ENCODE measurements at regions not wholly inside any gene's neighbourhood (a gene's known extent, or its start where the extent isn't known, plus 50 kb on each side); places are given as distances from the start of the nearest gene placed in this dataset.
A peak's percentile ranks its signal among the peaks of the same experiment; 100 is the strongest.
"Not testable (repeated sequence)": the region's sequence is repeated elsewhere in the genome, so short reads cannot be mapped to it uniquely, and the experiment has no call there.

DNA sequence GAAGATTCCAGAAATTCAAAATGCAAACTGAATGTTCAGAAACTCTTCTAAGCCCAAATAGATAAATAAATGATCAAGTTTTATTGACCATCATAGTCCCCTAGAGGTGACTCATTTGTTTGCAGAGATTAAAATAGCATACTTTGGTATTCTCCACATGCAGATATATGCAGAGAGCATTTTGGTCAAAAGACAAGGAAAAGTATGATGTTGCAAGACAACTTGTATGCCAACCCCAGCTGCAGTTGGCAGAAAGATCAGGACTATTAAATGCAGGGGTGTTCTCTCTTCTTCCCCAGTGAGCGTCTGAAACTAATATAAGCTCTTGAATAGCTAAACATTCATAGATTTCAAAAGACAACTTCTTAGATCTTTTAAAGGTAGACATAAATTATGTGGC is 404.9 kb downstream of the LTN1 start:
- DNase-seq = no peak

- peak; percentile 18 for DNase-seq
These were observed 410.7 kb downstream of the LTN1 start for GRCh38 chr21:28581976-28582375.

DNA sequence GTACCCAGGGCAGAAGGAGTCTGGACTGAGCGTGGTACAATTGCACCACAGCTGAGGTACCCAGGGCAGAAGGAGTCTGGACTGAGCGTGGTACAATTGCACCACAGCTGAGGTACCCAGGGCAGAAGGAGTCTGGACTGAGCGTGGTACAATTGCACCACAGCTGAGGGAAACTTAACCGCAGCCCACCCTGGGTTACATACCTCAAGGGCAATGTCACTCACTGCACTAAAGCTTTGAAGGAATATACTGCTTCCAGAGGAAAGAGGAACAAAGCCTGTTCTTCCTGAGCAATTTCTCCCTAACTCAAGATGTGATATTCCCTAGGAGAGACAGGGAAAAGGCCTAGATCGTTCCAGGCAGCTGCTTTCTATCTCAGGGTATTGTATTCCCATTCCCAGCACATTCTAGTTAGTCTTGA is 411.4 kb downstream of the LTN1 start:
- peak; percentile 53 for DNase-seq

DNA sequence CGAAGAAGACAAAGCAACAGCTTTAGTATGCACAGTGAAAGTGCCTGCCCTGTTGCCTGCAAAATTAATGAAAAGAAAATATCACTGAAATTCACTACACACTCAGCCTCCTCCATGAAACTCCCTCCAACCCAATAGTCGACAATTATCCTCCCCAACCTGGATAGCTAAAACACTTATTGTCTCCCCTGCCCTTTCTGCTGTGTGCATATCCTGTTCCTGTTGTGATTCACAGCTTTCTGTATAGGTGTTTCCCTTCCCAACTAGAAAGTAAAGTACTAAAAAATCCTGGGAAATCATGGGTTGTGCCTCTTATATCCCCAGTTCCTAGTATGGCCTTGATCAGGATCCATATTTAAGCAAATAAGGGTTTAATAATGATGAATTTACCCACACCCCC is 412.1 kb downstream of the LTN1 start:
- DNase-seq = no peak

DNA sequence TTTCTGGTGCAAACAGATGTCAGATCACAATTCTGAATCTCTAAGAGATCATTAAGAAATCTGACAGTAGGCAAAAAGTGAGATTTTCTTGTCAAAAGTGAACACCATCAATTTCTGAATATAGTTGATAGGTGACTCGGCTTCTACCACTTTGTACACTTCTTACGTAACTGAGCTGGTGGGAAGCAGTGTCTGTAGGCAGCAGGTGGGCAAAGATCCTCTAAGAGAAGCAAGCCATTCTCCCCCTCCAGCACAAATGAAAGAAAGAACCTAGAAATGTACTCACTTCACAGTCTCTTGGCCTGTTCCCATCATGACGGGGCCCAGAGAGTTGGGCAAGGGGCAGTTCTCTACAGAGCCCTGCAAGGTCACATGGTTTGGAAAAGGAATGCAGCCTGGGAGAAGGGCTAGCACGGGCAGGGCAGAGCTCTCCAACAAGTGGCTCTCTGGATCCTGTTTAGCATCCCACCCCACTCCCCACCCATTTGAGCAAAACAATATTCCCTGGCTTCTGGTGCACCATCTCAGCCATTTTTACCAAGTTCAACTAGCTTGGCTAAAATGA is 412.6 kb downstream of the LTN1 start:
- DNase-seq = no peak

DNA sequence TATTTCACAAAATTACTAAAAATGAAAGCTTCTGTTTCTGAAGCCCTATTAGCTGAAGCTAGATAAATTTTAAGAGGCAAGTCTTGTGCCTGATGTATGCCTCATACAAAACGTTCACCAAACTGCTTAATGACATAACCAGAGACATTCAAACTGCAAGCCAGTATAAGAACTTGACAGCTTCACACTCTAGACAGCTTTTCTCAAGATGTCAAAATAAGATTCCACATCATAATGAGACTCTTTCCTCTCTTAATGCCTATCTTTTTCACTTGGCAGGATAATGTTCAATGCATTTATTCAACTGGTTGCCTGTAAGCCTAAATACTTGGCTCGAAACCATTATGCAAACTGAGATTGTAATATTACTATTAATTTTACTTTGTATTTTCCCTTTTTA is 424.0 kb downstream of the LTN1 start:
- DNase-seq = no peak

DNA sequence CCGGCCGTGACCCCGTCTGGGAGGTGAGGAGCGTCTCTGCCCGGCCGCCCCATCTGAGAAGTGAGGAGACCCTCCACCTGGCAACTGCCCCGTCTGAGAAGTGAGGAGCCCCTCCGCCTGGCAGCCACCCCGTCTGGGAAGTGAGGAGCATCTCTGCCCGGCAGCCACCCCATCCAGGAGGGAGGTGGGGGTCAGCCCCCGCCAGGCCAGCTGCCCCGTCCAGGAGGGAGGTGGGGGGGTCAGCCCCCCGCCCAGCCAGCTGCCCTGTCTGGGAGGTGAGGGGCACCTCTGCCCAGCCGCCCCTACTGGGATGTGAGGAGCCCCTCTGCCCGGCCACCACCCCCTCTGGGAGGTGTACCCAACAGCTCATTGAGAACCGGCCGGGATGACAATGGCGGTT is 428.7 kb downstream of the LTN1 start:
- DNase-seq = not testable (repeated sequence)

DNA sequence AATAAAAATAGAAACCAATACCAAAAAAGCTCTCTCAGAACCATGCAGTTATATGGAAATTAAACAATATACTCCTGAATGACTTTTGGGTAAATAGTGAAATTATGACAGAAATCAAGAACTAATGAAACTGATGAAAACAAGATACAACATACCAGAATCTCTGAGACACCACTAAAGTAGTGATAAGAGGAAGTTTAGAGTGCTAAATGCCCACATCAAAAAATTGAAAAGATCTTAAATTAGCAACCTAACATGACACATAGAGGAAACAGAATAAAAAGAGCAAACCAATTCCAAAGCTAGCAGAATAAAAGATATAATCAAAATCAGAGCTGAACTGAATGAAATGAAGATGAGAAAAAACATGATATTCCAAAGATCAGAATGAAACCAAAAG is 430.9 kb downstream of the LTN1 start:
- DNase-seq = no peak

GRCh38 chr21:28554660-28555475 is 437.8 kb downstream of the LTN1 start:
- no peak for DNase-seq

- DNase-seq = no peak
These were observed 442.4 kb downstream of the LTN1 start for GRCh38 chr21:28550057-28550825.

DNA sequence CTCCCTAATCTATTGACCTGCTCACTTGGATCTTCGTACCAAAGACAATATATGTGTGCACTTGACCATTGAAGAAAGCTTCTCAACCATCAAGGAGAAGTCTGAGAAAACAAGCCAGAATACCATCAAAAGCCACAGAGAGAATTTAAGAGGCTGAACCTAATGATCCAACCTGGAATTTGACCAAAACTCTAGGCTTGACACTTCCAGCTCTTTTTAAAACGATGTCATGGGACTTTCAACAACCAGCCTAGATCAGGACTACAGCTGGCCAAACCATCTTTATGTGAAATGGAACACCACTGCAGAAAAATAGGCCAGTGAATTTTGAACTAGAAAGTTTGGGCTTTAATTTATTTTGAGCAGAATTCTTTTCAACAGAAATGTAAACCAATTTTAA is 444.4 kb downstream of the LTN1 start:
- no peak for DNase-seq

DNA sequence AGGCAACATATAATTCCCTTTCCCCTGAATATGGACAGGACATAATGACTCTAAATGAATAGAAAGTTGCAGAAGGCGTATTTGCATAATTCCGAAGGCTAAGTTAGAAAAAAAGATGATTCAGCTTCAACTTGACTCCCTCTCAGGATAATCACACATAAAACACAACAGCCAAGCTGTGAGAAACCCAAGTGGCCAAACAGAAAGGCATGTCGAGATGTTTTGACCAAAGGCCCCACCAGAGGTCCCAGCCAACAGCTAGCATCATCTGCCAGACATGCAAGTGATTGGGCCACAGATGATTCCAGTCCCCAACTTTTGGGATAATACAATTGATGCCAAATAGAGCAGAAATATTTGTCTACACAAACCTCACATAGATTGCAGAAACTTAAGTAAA is 444.9 kb downstream of the LTN1 start:
- DNase-seq = no peak

- DNase-seq = no peak
These were observed 448.7 kb downstream of the LTN1 start for GRCh38 chr21:28543975-28544374.

DNA sequence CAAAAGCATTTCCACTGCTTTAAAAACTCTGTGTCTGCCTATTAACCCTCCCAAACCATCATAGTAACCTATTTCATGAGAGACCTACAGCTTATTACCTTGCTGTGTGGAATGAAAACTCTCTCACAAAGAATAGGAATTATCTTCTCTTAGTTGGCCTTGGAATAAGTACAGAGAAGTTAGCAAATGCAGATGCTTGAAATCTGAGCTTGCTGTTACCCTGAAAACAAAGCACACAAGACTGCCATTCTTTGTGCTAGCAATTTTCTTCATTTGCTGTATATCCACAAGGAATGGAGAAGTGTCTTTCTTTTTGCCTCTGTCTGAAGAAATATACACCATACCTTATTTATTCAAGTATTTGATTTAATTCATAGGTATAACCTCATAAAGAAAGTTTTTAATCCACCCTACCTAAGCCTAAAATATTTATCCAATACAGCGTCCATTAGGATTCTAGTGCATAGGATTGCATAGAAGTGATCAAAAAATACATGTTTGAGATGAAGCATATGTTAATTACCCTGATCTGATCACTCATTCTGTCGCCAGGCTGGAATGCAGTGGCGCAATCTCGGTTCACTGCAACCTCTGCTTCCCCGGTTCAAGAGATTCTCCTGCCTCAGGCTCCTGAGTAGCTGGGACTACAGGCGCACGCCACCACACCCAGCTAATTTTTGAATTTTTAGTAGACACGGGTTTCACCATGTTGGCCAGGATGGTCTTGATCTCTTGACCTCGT is 451.1 kb downstream of the LTN1 start:
- DNase-seq = no peak

DNA sequence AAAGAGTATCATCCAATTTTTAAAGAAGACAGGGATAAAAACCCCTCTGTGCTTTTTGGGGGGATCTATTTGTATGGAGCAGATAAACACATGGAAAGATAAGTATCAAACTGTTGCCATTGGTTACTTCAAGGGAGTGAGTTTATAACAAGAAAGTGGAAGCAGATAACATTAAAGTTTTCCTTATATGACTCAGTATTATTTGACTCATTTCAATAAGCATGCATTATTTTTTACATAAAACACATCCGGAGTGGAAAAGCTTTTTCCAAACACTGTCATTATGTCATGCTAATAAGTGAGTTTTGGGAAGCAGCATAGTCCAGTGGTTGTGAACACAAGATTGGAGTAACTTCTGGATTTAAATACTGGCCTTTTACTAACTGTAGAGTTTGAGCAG is 452.2 kb downstream of the LTN1 start:
- no peak for DNase-seq

DNA sequence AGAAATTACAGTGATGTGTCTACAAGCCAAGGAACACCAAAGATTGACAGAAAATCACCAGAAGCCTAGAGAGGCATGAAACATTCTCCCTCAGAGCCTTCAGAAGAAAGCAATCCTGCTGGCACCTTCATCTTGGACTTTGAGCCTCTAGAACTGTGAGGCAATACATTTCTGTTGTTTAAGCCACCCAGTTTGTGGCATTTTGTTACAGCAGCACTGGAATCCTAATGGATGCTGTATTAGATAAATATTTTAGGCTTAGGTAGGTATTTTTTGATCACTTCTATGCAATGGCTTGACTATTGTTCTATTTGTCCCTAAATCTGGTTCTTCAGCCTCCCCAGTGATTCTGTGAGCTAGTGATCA is 453.1 kb downstream of the LTN1 start:
- no peak for DNase-seq

DNA sequence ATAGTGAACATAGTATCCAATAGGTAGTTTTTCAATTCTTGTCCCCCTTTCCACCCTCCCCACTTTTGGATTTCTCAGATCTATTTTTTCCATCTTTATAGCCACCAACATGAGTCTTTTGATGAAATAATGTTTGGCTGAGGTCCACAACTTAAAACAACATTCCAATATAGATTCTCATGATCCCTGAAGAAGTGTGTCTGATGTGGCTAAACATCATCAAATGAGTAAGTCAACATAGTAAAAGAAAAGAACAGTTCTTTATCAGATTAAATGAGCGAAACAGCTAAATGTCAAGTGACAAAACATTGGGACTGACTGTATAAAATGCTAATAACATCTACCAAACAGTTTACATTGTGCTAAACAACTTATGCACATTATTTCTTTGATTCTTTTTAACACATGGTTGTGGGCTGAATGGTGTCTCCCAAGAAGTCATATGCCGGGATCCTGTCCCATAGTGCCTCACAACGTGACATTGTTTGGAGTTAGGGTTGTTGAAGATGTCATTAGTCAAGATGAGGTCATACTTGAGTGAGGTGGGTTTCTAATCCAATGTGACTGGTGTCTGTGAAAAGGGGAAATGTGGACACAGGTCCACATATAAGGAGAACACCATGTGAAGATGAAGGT is 453.6 kb downstream of the LTN1 start:
- DNase-seq = no peak

DNA sequence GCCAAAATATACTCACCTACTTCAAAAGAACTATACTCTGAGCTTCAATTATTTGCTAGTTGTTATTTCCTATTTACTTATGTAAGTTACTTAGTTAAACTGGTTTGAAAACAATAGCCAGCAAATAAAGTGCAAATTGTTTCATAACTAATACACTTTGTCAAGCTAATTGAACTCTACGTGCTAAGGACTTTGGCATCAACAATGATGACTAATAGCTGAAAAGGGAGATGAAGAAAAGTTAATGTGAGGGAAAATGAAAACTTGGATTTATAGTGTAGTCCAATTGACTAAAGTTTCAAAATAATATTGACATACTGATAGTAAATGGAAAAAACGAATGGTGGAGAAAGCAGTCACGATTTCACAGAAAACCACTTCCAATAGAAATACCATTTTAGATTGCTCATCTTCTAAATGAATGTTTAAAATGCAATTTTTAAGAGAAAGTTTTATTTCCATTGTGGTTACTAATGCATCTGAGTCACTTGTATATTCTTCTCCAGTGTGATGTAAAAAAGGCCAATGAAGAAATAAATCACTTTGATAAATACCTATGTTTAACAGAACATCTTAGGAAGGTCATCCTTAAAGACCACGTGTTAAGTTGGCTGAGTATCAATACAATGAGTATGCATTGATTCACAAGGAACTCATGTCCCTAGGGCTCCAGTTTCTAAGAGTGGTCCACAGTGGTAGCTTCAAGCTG is 455.2 kb downstream of the LTN1 start:
- DNase-seq = no peak

- no peak for DNase-seq
These were observed 460.2 kb downstream of the LTN1 start for GRCh38 chr21:28532446-28532845.

DNA sequence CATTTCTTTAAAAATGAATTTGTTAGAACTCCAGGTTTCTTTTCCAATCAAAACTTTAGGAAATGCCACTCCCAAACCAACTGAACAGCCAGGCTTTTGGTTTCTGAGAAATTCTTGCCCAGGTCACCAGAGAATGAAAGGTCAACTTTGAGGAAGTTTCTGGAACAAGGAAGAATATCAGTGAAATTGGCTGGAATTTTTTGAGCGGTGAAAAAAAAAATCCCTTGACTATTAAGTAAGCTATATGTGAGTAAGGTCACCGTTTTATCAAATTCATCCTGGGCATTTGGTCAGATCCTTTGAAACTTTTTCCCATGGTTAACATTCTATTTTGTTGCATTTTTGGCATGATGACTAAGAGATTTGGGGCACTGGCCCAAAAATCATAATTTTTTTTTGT is 469.3 kb downstream of the LTN1 start:
- no peak for DNase-seq

GRCh38 chr21:28522014-28522799 is 470.5 kb downstream of the LTN1 start:
- DNase-seq = peak; percentile 58
